ENCODE measurements at regions not wholly inside any gene's neighbourhood (a gene's known extent, or its start where the extent isn't known, plus 50 kb on each side); places are given as distances from the start of the nearest gene placed in this dataset.

DNA sequence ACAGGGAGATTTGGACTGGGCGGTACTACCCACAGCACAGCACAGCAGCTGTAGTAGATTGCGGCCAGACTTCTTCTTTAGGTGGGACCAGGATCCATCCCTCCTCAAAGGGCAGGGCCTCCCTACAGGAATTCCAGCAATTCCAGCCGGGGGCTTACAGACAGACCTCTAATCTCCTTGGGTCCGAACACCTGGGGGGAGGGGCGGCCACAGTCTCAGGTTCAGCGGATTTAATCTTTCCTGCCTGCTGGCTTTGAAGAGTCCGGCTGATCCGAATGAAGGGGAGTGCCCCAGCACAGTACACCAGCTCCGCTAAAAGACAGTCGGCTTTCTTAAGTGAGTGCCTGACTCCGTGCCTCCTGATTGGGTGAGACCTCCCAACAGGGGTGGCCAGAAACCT lies 1708.5 kb downstream of the BRINP3 start:
- TF ChIP-seq, protein P1, sequence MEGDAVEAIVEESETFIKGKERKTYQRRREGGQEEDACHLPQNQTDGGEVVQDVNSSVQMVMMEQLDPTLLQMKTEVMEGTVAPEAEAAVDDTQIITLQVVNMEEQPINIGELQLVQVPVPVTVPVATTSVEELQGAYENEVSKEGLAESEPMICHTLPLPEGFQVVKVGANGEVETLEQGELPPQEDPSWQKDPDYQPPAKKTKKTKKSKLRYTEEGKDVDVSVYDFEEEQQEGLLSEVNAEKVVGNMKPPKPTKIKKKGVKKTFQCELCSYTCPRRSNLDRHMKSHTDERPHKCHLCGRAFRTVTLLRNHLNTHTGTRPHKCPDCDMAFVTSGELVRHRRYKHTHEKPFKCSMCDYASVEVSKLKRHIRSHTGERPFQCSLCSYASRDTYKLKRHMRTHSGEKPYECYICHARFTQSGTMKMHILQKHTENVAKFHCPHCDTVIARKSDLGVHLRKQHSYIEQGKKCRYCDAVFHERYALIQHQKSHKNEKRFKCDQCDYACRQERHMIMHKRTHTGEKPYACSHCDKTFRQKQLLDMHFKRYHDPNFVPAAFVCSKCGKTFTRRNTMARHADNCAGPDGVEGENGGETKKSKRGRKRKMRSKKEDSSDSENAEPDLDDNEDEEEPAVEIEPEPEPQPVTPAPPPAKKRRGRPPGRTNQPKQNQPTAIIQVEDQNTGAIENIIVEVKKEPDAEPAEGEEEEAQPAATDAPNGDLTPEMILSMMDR (IDR thresholded peaks at IDR 0.05) = no peak
- no peak for TF ChIP-seq POLR2A (IDR thresholded peaks at IDR 0.05)
